Keratinocyte (primary cell): ENCODE measurements at regions not wholly inside any gene's neighbourhood (a gene's known extent, or its start where the extent isn't known, plus 50 kb on each side); places are given as distances from the start of the nearest gene placed in this dataset.

Experiments used
- DNase-seq: peaks from one replicate; pipeline ENCODE4 v3.0.0-alpha.2; 2011; ENCODE audit warnings: low read depth, missing footprints, low spot score
- FAIRE-seq: peaks from 2 replicates; lab custom pipeline; 2011; peaks lifted over from hg19 to GRCh38; lab: Jason Lieb, UNC
- H2AFZ ChIP-seq: 2 replicates; pipeline ENCODE4 v1.6.0; 2012; ENCODE audit warnings: low read length, control low read depth, inconsistent platforms; ENCODE audit not compliant: control insufficient read depth
- H3K27ac ChIP-seq: 2 replicates; pipeline ENCODE4 v1.5.1; 2011; ENCODE audit warnings: low read length; ENCODE audit not compliant: control insufficient read depth, insufficient read depth
- H3K27me3 ChIP-seq: 3 replicates; pipeline ENCODE4 v1.6.0; 2011; ENCODE audit warnings: low read length; ENCODE audit not compliant: control insufficient read depth, insufficient read depth; ENCODE audit errors: extremely low read depth
- H3K36me3 ChIP-seq, 2 experiments: 2 replicates in 1 of 2; 3 replicates in 1 of 2; pipeline ENCODE4 v1.5.1; 2011; ENCODE audit warnings: low read length in 2 of 2, mild to moderate bottlenecking in 1 of 2; ENCODE audit not compliant: control insufficient read depth in 2 of 2, insufficient read depth in 2 of 2; ENCODE audit errors: extremely low read depth in 1 of 2
- H3K4me1 ChIP-seq: 3 replicates; pipeline ENCODE4 v1.5.1; 2011; ENCODE audit warnings: low read length; ENCODE audit not compliant: control insufficient read depth, insufficient read depth; ENCODE audit errors: extremely low read depth
- H3K4me2 ChIP-seq: 3 replicates; pipeline ENCODE4 v1.6.0; 2011; ENCODE audit warnings: low read depth, low read length; ENCODE audit not compliant: control insufficient read depth, insufficient read depth; ENCODE audit errors: extremely low read depth
- H3K4me3 ChIP-seq, 3 experiments: fragments of 200-600 bp in 1 of 3; sonication (generic) in 1 of 3; 2 replicates in 2 of 3; 3 replicates in 1 of 3; pipeline ENCODE4 v1.5.1; 2011 to 2016; ENCODE audit warnings: low read length in 3 of 3, mild to moderate bottlenecking in 3 of 3, control low read depth in 2 of 3, inconsistent platforms in 1 of 3, low read depth in 1 of 3, mixed read lengths in 1 of 3, mixed run types in 1 of 3, moderate library complexity in 1 of 3; ENCODE audit not compliant: control insufficient read depth in 2 of 3, insufficient read depth in 2 of 3; ENCODE audit errors: extremely low read depth in 1 of 3
- H3K79me2 ChIP-seq: 2 replicates; pipeline ENCODE4 v1.6.0; 2012; ENCODE audit warnings: low read length; ENCODE audit not compliant: control insufficient read depth, insufficient read depth
- H3K9ac ChIP-seq: 3 replicates; pipeline ENCODE4 v1.6.0; 2011; ENCODE audit warnings: low read length; ENCODE audit not compliant: control insufficient read depth, insufficient read depth; ENCODE audit errors: extremely low read depth
- H3K9me1 ChIP-seq: 3 replicates; pipeline ENCODE4 v1.6.0; 2011; ENCODE audit warnings: low read length; ENCODE audit not compliant: control insufficient read depth, insufficient read depth; ENCODE audit errors: extremely low read depth
- H3K9me3 ChIP-seq: 2 replicates; pipeline ENCODE4 v1.5.1; 2012; ENCODE audit warnings: low read depth, low read length; ENCODE audit not compliant: control insufficient read depth
- H4K20me1 ChIP-seq: 3 replicates; pipeline ENCODE4 v1.6.0; 2011; ENCODE audit warnings: low read length; ENCODE audit not compliant: control insufficient read depth, insufficient read depth; ENCODE audit errors: extremely low read depth
- CTCF ChIP-seq, 3 experiments: IDR thresholded peaks in 1 of 3; conservative IDR thresholded peaks in 1 of 3; optimal IDR thresholded peaks in 1 of 3; 2 replicates in 2 of 3; 3 replicates in 1 of 3; pipeline versions ENCODE3 to v1.5.1; 2011; ENCODE audit warnings: low read length in 3 of 3, mild to moderate bottlenecking in 3 of 3, moderate library complexity in 2 of 3, control low read depth in 1 of 3, inconsistent platforms in 1 of 3; ENCODE audit not compliant: insufficient read depth in 2 of 3; ENCODE audit errors: extremely low read depth in 1 of 3
- EZH2 ChIP-seq: IDR thresholded peaks from one replicate; pipeline ENCODE4 v1.6.1; 2012; ENCODE audit warnings: inconsistent platforms, mild to moderate bottlenecking, low read length, moderate library complexity
- dilution Hi-C: fragments of 300-500 bp; cut with MboI; formaldehyde crosslinking; loops from one replicate; pipeline ENCODE4 v1.7.0; 2020; ENCODE audit warnings: low sequenced_read_pairs; ENCODE audit not compliant: extremely low pct_ligation_motif_present

GRCh38 chr3:19688767-19689166 is 245.2 kb downstream of the EFHB start:
- no peak for TF ChIP-seq EZH2
- TF ChIP-seq CTCF (optimal IDR thresholded peaks at IDR 0.05 in 1 of 3, IDR thresholded peaks at IDR 0.05 in 1 of 3, conservative IDR thresholded peaks at IDR 0.05 in 1 of 3; ENCODE audit: extremely low read depth in 1 of 3, insufficient read depth in 2 of 3, low read length in 3 of 3), result peak in 1 of 3 experiments; percentile 10
- no peaks in the 10 kb centered on the region for H4K20me1 ChIP-seq
- dilution Hi-C loops, result no loop called here
- H3K9me1 ChIP-seq, result no peaks in the 10 kb centered on the region
- no peaks in the 10 kb centered on the region for H3K36me3 ChIP-seq
- H3K4me3 ChIP-seq, result no peak overlapping the region
- H3K4me2 ChIP-seq, result no peak overlapping the region
- FAIRE-seq (no peak), DNase-seq (no peak)
- H3K9me3 ChIP-seq, result peaks cover 2% of the 10 kb centered on the region
- H3K79me2 ChIP-seq, result no peaks in the 10 kb centered on the region
- no peaks in the 10 kb centered on the region for H3K4me1 ChIP-seq
- no peak overlapping the region for H3K9ac ChIP-seq
- no peak overlapping the region for H2AFZ ChIP-seq
- no peak overlapping the region for H3K27ac ChIP-seq
- no peaks in the 10 kb centered on the region for H3K27me3 ChIP-seq

GRCh38 chr3:19668163-19668562 is 265.9 kb downstream of the EFHB start:
- FAIRE-seq (no peak), DNase-seq (no peak)
- Histone ChIP-seq H3K4me2 (no peak overlapping the region), H3K79me2 (no peaks in the 10 kb centered on the region), H2AFZ (no peak overlapping the region), H3K27me3 (no peaks in the 10 kb centered on the region), H3K9me1 (no peaks in the 10 kb centered on the region), H3K36me3 (no peaks in the 10 kb centered on the region), H4K20me1 (no peaks in the 10 kb centered on the region), H3K9ac (no peak overlapping the region), H3K27ac (no peak overlapping the region), H3K4me1 (no peaks in the 10 kb centered on the region), H3K4me3 (no peak overlapping the region), H3K9me3 (peaks cover 2% of the 10 kb centered on the region)
- dilution Hi-C loops, result no loop called here
- TF ChIP-seq EZH2 (no peak), CTCF (optimal IDR thresholded peaks at IDR 0.05 in 1 of 3, IDR thresholded peaks at IDR 0.05 in 1 of 3, conservative IDR thresholded peaks at IDR 0.05 in 1 of 3; ENCODE audit: extremely low read depth in 1 of 3, insufficient read depth in 2 of 3, low read length in 3 of 3) (no peak)
